K562 (cell line): ENCODE measurements at regions not wholly inside any gene's neighbourhood (a gene's known extent, or its start where the extent isn't known, plus 50 kb on each side); places are given as distances from the start of the nearest gene placed in this dataset.

Experiments used
- CAMTA2 ChIP-seq: fragments of 250-450 bp; sonication (Bioruptor Pico); conservative IDR thresholded peaks from 2 replicates; pipeline ENCODE4 v1.5.1; 2022
- IRF2 ChIP-seq: sonication (generic); formaldehyde crosslinking; IDR thresholded peaks from 2 replicates; pipeline ENCODE4 v1.8.1; 2022; ENCODE audit warnings: mild to moderate bottlenecking, missing genetic modification reagents
- RBM34 ChIP-seq: fragments of 200-400 bp; formaldehyde crosslinking; IDR thresholded peaks from 2 replicates; pipeline ENCODE4 v1.6.1; 2018; ENCODE audit warnings: low read length, borderline replicate concordance; ENCODE audit not compliant: insufficient read depth
- SFPQ ChIP-seq: fragments of 200-400 bp; formaldehyde crosslinking; IDR thresholded peaks from 2 replicates; pipeline ENCODE4 v1.6.1; 2017; ENCODE audit warnings: mild to moderate bottlenecking, low read depth, low read length, moderate library complexity
- ZNF121 ChIP-seq: sonication (generic); formaldehyde crosslinking; conservative IDR thresholded peaks from 2 replicates; pipeline ENCODE4 v1.8.0; 2022; ENCODE audit warnings: missing genetic modification reagents
- TF ChIP-seq, protein P1 (sequence below): sonication (generic); formaldehyde crosslinking; IDR thresholded peaks from 2 replicates; pipeline ENCODE4 v1.8.0; 2023; ENCODE audit warnings: mild to moderate bottlenecking, missing genetic modification reagents

- TF ChIP-seq, protein P1, sequence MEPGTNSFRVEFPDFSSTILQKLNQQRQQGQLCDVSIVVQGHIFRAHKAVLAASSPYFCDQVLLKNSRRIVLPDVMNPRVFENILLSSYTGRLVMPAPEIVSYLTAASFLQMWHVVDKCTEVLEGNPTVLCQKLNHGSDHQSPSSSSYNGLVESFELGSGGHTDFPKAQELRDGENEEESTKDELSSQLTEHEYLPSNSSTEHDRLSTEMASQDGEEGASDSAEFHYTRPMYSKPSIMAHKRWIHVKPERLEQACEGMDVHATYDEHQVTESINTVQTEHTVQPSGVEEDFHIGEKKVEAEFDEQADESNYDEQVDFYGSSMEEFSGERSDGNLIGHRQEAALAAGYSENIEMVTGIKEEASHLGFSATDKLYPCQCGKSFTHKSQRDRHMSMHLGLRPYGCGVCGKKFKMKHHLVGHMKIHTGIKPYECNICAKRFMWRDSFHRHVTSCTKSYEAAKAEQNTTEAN, result no peak
- TF ChIP-seq RBM34 (no peak), IRF2 (CRISPR knock-in tag) (no peak), SFPQ (no peak), ZNF121 (CRISPR knock-in tag) (no peak), CAMTA2 (CRISPR knock-in tag) (no peak)
These were observed 163.3 kb downstream of the ETS2 start for GRCh38 chr21:38968887-38969543.
